Activated effector memory CD4-positive, alpha-beta T cell treated with anti-CD3 and anti-CD28 coated beads, Interleukin-2, amount 50 U/mL, for 16 hours (primary cell): ENCODE measurements at regions not wholly inside any gene's neighbourhood (a gene's known extent, or its start where the extent isn't known, plus 50 kb on each side); places are given as distances from the start of the nearest gene placed in this dataset.
"Not testable (repeated sequence)": the region's sequence is repeated elsewhere in the genome, so short reads cannot be mapped to it uniquely, and the experiment has no call there.

Experiments used
- DNase-seq: peaks from one replicate; pipeline ENCODE4 v3.0.0-alpha.2; 2020

- DNase-seq: not testable (repeated sequence)
These were observed 74.9 kb upstream of the MTLN start for GRCh38 chr2:110287253-110287652.

- not testable (repeated sequence) for DNase-seq
These were observed 72.7 kb upstream of the MTLN start for GRCh38 chr2:110285002-110285401.

- DNase-seq: not testable (repeated sequence)
These were observed 68.5 kb upstream of the MTLN start for GRCh38 chr2:110280804-110281203.

GRCh38 chr2:110277054-110277453 is 64.7 kb upstream of the MTLN start:
- not testable (repeated sequence) for DNase-seq

DNA sequence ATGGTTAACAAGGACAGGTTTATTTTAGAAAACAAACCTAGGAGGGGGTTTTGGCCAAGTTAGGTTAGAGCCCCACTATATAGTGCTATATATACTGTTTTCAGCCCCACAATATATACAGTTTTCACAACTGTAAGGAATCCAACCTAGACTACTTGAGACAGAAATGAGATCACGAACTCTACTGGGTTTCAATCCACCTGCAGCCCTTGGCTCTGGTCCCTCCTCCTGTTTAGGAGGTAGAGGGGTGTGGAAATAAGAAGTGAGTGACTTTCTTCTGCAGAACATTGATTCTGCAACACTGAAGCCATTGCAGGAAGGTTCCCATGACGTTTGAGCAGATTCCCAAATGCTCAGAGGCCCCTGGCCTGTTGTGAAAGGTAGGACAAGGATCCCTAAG is 63.7 kb upstream of the MTLN start:
- DNase-seq: not testable (repeated sequence)

DNA sequence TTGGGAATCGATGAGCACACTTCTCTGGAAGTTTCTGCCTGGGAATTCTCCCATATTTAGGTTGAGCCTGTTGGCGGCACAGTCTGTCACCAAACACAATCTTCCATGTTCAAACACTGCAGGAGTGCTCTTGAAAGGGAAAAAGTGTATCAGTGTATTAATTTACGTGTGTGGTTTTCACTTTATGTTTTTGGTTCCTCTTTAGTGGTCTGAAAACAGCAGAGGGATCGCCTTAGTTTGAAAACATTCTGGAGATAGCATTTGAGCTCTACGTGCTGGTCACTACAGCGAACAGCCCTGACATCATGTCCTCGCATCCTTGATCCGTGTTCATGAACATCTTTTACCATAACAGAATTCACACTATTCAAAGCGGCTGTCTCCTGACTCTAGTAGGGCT is 57.3 kb upstream of the MTLN start:
- DNase-seq: not testable (repeated sequence)

- not testable (repeated sequence) for DNase-seq
These were observed 55.6 kb upstream of the MTLN start for GRCh38 chr2:110267828-110268407.

GRCh38 chr2:110264804-110265203 is 52.5 kb upstream of the MTLN start:
- DNase-seq: not testable (repeated sequence)

DNA sequence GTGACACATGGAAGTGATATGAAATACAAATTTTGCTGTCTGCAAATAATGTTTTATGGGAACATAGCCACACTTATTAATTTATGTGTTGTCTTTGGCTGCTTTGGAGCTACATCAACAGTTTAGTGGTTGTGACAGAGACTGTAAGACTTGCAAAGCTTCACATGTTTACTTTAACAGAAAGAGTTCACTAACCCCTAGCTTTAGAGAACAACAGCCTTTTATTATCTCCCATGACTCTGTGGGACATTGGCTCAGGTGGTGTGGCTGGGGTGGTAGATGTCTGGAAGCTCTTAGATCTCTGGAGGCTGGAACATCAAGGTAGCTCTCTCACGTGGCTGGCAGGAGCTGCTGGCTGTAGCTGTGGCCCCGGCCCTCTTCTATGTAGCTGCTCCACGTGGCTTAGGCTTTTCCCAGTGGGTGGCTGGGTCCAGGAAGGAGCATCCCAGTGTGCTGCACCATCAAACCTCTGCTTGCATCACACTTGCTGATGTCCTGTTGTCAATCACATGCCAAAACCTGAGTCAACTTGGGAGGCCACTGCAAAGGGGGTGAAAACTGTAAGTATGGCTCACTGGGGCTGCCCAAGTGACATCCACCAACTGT is 51.8 kb upstream of the MTLN start:
- not testable (repeated sequence) for DNase-seq

DNA sequence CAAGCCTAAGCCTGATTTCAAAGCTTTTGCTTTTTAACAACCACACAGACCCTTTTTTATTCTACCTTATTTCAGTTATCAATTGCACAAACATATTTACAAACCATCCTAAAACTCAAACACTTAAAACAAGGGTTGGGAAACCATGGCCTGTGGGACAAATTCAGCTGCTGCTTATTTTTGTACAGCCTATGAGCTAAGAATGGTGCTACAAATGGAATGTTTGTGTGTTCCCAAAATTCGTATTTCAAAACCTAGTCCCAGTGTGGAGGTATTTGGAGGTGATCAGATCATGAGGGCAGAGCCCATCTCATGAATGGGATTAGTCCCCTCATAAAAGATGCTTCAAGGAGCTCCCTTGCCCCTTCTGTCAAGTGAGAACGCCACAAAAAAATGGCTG is 51.1 kb upstream of the MTLN start:
- DNase-seq: not testable (repeated sequence)
